HEK293T (cell line): ENCODE measurements at regions not wholly inside any gene's neighbourhood (a gene's known extent, or its start where the extent isn't known, plus 50 kb on each side); places are given as distances from the start of the nearest gene placed in this dataset.
A peak's percentile ranks its signal among the peaks of the same experiment; 100 is the strongest.

Experiments
- CTCF ChIA-PET: fragments of 350-600 bp; formaldehyde crosslinking; extraction: SDS; loops from one replicate; lab custom pipeline; 2021; ENCODE audit warnings: antibody characterized with exemption, inconsistent platforms; lab: Yijun Ruan, JAX
- POLR2A ChIA-PET: fragments of 350-600 bp; formaldehyde crosslinking; extraction: SDS; loops from one replicate; lab custom pipeline; 2020; ENCODE audit warnings: antibody characterized with exemption, inconsistent platforms; lab: Yijun Ruan, JAX
- DNase-seq: peaks from one replicate; pipeline ENCODE4 v3.0.0; 2012; ENCODE audit warnings: mixed read lengths; ENCODE audit errors: extremely low spot score
- ARNT ChIP-seq: fragments of 450-650 bp; IDR thresholded peaks from 2 replicates; pipeline ENCODE4 v1.6.1; 2017; ENCODE audit warnings: mild to moderate bottlenecking
- BHLHE40 ChIP-seq: fragments of 450-650 bp; IDR thresholded peaks from 2 replicates; pipeline ENCODE4 v1.6.1; 2016; ENCODE audit warnings: mild to moderate bottlenecking, moderate library complexity, borderline replicate concordance
- CTBP1 ChIP-seq: fragments of 450-650 bp; IDR thresholded peaks from 2 replicates; pipeline ENCODE4 v1.6.1; 2016; ENCODE audit warnings: borderline replicate concordance
- ELF4 ChIP-seq: fragments of 450-650 bp; IDR thresholded peaks from 2 replicates; pipeline ENCODE4 v1.6.1; 2017; ENCODE audit warnings: antibody characterized with exemption
- FOXA1 ChIP-seq: fragments of 450-650 bp; IDR thresholded peaks from 2 replicates; pipeline ENCODE4 v1.6.1; 2016; ENCODE audit warnings: mild to moderate bottlenecking
- FOXK2 ChIP-seq: fragments of 450-650 bp; IDR thresholded peaks from 2 replicates; pipeline ENCODE4 v1.6.1; 2016; ENCODE audit warnings: mild to moderate bottlenecking
- FOXM1 ChIP-seq: fragments of 450-650 bp; IDR thresholded peaks from 2 replicates; pipeline ENCODE4 v1.6.1; 2017; ENCODE audit warnings: mild to moderate bottlenecking, borderline replicate concordance
- HDGF ChIP-seq: fragments of 450-650 bp; IDR thresholded peaks from 2 replicates; pipeline ENCODE4 v1.6.1; 2017; ENCODE audit warnings: antibody characterized with exemption, borderline replicate concordance
- L3MBTL2 ChIP-seq: fragments of 450-650 bp; conservative IDR thresholded peaks from 2 replicates; pipeline ENCODE4 v1.6.1; 2016; ENCODE audit warnings: mild to moderate bottlenecking
- LEF1 ChIP-seq: fragments of 450-650 bp; IDR thresholded peaks from 2 replicates; pipeline ENCODE4 v1.6.1; 2017; ENCODE audit warnings: mild to moderate bottlenecking, borderline replicate concordance
- NFRKB ChIP-seq: fragments of 450-650 bp; IDR thresholded peaks from 2 replicates; pipeline ENCODE4 v1.6.1; 2016; ENCODE audit warnings: mild to moderate bottlenecking, moderate library complexity
- PKNOX1 ChIP-seq: fragments of 450-650 bp; IDR thresholded peaks from 2 replicates; pipeline ENCODE4 v1.6.1; 2016
- SP1 ChIP-seq: fragments of 450-650 bp; IDR thresholded peaks from 2 replicates; pipeline ENCODE4 v1.6.1; 2017
- SUZ12 ChIP-seq: fragments of 450-650 bp; IDR thresholded peaks from 2 replicates; pipeline ENCODE4 v1.6.1; 2016; ENCODE audit warnings: mild to moderate bottlenecking
- TARDBP ChIP-seq: fragments of 450-650 bp; IDR thresholded peaks from 2 replicates; pipeline ENCODE4 v1.6.1; 2016
- ZNF384 ChIP-seq: fragments of 450-650 bp; IDR thresholded peaks from 2 replicates; pipeline ENCODE4 v1.6.1; 2016

DNA sequence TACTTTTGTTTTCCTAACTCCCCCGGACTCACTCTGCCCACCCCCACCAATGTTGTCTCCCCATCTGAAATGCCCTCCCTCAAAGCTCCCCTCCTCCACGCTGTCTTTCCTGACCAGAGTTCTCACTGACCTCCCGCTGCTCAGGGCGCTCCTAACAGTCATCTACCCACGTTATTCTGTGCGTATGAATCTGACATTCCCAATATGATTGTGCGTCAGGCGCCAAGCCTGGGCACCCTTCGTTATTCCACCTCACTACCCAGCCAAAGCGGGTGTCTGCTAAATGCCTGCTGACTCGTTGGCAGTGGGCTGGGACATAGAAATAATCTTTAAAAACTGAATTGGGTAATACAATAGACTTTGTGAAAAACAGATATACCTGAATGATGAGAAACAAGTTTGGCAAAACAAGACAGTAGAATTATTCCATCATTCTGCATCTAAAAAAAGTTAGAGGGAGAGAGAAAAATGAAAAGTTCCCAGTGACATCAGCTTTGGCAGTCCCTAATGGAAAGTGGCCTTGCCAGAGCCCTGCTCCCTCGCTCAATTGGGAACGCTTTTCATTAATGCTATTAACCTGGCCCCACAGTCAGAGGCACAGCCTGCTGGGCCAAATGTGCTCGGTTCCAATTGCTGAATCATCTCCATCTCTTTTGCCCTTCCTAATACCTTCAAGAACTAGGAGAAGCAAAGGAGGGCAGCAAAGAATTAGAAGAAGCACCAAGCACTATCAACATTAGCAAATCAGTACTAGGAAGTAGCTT lies 74.0 kb upstream of the PLXNC1 start:
- TF ChIP-seq HDGF (no peak), ZNF384 (no peak), PKNOX1 (no peak), L3MBTL2 (no peak)
- no peak for DNase-seq
- CTCF ChIA-PET: interaction anchor here (0.6 to 2.0 kb wide), 11 partner anchors 14 to 571 kb away, joined by 3 to 9 read pairs (median 3); no protein-coding TSS in a partner anchor
- POLR2A ChIA-PET: interaction anchor here (1.1 kb wide), 1 partner anchor 505 kb away, joined by 3 read pairs; no protein-coding TSS in a partner anchor

DNA sequence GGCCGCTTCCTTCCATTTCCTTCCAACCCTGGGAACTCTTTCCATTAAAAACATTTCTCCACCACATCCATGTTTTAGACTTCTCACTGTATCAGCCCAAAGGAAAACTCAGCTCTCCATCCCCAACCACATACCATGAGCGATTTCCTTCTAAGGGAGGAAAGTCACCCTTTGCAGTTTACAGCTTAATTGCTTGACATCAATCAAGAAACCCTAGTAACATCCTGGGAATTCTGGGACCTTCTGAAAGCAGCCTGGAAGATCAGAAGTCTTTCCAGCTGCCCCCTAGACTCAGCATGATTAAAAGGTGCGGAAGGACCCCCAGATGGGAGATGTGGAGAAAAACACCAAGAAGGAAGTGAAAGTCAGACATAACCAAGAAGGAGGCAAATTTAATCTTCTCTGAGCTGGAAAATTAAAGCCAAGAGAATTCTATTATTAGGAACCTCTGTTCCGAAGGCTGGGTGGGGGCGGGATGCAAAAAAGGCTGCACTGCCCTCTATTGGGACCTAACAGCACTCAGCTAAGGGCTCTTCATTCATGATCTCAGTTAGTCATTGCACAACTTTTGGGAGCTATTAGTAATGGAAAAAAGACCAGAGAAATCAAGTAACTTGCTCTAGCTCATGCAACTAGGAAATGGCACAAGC lies 73.3 kb upstream of the PLXNC1 start:
- TF ChIP-seq FOXM1 (no peak), ZNF384 (no peak), FOXA1 (no peak), BHLHE40 (no peak), NFRKB (no peak), TARDBP (no peak), FOXK2 (no peak), PKNOX1 (no peak), ELF4 (no peak), SUZ12 (no peak), HDGF (no peak)
- ChIA-PET POLR2A (interaction anchor here (1.1 kb wide), 1 partner anchor 506 kb away, joined by 3 read pairs; no protein-coding TSS in a partner anchor), CTCF (interaction anchor here (0.6 to 2.0 kb wide), 12 partner anchors 14 to 572 kb away, joined by 3 to 9 read pairs (median 4); no protein-coding TSS in a partner anchor)
- peak; percentile 68 for DNase-seq

GRCh38 chr12:94077209-94077608 lies 71.2 kb upstream of the PLXNC1 start:
- ChIA-PET CTCF (no interaction called here), POLR2A (no interaction called here)
- no peak for DNase-seq
- TF ChIP-seq ARNT (no peak), ELF4 (no peak), HDGF (no peak), PKNOX1 (no peak), TARDBP (no peak), SP1 (no peak), FOXM1 (no peak), ZNF384 (no peak), FOXK2 (no peak), BHLHE40 (no peak)

DNA sequence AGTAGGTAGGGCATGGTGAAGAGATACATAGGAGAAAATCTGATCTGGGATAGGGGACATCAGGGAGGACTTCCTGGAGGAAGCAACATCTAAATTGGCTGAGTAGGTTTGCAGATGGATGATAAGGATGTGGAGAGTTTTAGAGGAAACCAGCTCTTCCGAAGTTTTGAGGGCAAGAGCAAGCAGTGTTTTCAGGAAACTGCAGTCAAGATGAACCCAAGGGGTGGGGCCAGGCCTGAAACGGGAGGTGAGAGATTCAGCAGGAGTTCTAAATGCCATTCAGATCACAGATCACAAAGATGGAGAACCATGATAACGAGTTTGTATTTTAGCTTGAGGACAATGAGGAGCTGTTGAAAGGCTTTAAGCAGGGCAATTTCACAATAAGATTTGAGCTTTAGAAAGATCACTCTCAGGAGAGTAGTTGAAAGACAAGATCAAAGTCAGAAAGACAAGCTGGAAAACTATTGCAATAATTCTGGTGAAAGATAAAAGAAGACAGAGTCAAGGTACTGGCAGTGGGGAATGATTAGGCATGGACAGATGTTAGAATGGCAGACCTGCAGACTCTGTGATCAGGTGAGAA lies 70.1 kb upstream of the PLXNC1 start:
- no peak for TF ChIP-seq ELF4
- TF ChIP-seq TARDBP: no peak
- TF ChIP-seq FOXK2: no peak
- no peak for TF ChIP-seq BHLHE40
- TF ChIP-seq HDGF: no peak
- no peak for TF ChIP-seq FOXM1
- TF ChIP-seq FOXA1: no peak
- TF ChIP-seq LEF1: no peak
- no peak for TF ChIP-seq CTBP1
- no peak for DNase-seq
- ChIA-PET CTCF (no interaction called here), POLR2A (no interaction called here)

DNA sequence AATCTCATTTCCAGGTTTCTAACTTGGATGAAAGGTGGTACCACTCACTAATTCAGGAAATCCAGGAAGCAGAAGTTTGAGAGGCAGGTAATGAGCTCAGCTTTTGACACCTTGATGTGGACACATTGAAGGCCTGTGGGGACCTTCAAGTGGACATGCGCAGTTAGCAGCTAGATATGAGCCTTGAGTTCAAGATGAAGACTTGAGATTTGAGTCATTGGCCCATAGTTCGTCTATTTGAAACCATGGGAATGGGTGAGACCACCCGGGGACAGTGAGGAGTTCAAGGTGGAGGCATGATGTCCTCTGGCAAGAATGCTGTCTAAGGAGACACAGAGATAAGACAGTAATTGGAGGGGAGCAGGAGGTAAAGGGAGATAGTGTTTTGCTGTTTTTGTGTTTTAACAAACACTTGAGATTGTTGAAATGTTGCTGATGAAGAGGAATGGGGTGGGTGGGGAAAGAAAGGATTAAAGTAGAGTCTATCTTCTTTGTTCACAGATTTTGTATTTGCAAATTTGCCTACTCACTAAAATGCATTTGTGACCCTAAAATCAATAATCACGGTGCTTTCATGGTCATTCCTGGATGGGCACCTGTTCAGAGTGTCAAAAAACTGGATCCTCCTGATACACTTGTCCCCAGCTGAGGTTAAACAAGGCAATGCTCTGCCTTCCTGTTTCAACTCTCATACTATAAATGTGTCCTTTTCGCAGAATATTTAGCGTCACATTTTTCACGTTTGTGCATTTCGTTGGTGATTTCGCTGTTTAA lies 69.5 kb upstream of the PLXNC1 start:
- TF ChIP-seq HDGF: no peak
- TF ChIP-seq TARDBP: no peak
- no peak for TF ChIP-seq PKNOX1
- TF ChIP-seq SUZ12: no peak
- TF ChIP-seq FOXM1: no peak
- no peak for TF ChIP-seq CTBP1
- no peak for TF ChIP-seq FOXK2
- ChIA-PET POLR2A (no interaction called here), CTCF (no interaction called here)
- DNase-seq: no peak
